PFSK-1 (cell line): ENCODE measurements at regions not wholly inside any gene's neighbourhood (a gene's known extent, or its start where the extent isn't known, plus 50 kb on each side); places are given as distances from the start of the nearest gene placed in this dataset.

ENCODE experiments used
- FOXP2 ChIP-seq: optimal IDR thresholded peaks from 2 replicates; pipeline ENCODE3; 2011; ENCODE audit warnings: borderline replicate concordance, control low read depth, inconsistent platforms; ENCODE audit not compliant: insufficient read depth; ENCODE audit errors: extremely low read length, extremely low read depth
- POLR2AphosphoS5 ChIP-seq: IDR thresholded peaks from 2 replicates; pipeline ENCODE4 v1.6.1; 2012; ENCODE audit warnings: low read depth, mild to moderate bottlenecking, control low read depth, low read length, moderate library complexity
- SIN3A ChIP-seq: IDR thresholded peaks from 2 replicates; pipeline ENCODE4 v1.6.1; 2012; ENCODE audit warnings: mild to moderate bottlenecking, low read length, moderate library complexity, borderline replicate concordance; ENCODE audit not compliant: insufficient read depth
- TAF1 ChIP-seq: IDR thresholded peaks from 2 replicates; pipeline ENCODE4 v1.6.1; 2012; ENCODE audit warnings: low read length, control low read depth, borderline replicate concordance; ENCODE audit not compliant: insufficient read depth
- TF ChIP-seq, protein P1 (sequence below), 2 experiments: IDR thresholded peaks; 2 replicates each; pipeline versions ENCODE4 v1.6.1 to v1.8.0; 2011 to 2012; ENCODE audit warnings: low read depth in 2 of 2, low read length in 2 of 2, control low read depth in 1 of 2, inconsistent platforms in 1 of 2, mild to moderate bottlenecking in 1 of 2, moderate library complexity in 1 of 2; ENCODE audit not compliant: insufficient read depth in 1 of 2

- TF ChIP-seq TAF1 = no peak
- no peak for TF ChIP-seq SIN3A
- TF ChIP-seq, protein P1, sequence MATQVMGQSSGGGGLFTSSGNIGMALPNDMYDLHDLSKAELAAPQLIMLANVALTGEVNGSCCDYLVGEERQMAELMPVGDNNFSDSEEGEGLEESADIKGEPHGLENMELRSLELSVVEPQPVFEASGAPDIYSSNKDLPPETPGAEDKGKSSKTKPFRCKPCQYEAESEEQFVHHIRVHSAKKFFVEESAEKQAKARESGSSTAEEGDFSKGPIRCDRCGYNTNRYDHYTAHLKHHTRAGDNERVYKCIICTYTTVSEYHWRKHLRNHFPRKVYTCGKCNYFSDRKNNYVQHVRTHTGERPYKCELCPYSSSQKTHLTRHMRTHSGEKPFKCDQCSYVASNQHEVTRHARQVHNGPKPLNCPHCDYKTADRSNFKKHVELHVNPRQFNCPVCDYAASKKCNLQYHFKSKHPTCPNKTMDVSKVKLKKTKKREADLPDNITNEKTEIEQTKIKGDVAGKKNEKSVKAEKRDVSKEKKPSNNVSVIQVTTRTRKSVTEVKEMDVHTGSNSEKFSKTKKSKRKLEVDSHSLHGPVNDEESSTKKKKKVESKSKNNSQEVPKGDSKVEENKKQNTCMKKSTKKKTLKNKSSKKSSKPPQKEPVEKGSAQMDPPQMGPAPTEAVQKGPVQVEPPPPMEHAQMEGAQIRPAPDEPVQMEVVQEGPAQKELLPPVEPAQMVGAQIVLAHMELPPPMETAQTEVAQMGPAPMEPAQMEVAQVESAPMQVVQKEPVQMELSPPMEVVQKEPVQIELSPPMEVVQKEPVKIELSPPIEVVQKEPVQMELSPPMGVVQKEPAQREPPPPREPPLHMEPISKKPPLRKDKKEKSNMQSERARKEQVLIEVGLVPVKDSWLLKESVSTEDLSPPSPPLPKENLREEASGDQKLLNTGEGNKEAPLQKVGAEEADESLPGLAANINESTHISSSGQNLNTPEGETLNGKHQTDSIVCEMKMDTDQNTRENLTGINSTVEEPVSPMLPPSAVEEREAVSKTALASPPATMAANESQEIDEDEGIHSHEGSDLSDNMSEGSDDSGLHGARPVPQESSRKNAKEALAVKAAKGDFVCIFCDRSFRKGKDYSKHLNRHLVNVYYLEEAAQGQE (IDR thresholded peaks at IDR 0.05; ENCODE audit: insufficient read depth in 1 of 2, low read depth in 2 of 2, low read length in 2 of 2) = no peak
- TF ChIP-seq POLR2AphosphoS5 = no peak
- TF ChIP-seq FOXP2 = no peak
Measured at GRCh38 chr2:150274108-150274507, 213.4 kb downstream of the RND3 start.
